RKO (cell line): ENCODE measurements at regions not wholly inside any gene's neighbourhood (a gene's known extent, or its start where the extent isn't known, plus 50 kb on each side); places are given as distances from the start of the nearest gene placed in this dataset.
"Not testable (repeated sequence)": the region's sequence is repeated elsewhere in the genome, so short reads cannot be mapped to it uniquely, and the experiment has no call there.

Experiments
- DNase-seq: peaks from one replicate; pipeline ENCODE4 v3.0.0-alpha.2; 2016; ENCODE audit warnings: low spot score

DNA sequence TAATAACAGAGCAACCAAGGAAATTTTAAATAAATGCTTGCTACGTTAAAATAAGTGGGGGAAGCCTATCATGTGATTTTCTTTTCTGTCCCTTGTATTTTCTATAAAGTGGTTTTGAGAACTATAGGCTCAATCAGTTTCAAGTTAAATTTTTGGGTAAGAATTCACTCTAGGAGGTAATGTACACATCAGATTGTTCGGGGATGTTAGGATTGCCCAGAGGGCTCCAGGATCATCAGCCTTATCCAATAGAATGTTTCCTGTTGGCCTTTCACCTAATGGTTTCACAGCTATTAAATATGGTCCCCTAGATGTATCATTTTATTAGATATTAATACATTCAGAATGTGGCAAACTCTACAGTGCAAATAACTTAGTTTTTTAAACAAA lies 438.4 kb upstream of the NPVF start:
- no peak for DNase-seq

DNA sequence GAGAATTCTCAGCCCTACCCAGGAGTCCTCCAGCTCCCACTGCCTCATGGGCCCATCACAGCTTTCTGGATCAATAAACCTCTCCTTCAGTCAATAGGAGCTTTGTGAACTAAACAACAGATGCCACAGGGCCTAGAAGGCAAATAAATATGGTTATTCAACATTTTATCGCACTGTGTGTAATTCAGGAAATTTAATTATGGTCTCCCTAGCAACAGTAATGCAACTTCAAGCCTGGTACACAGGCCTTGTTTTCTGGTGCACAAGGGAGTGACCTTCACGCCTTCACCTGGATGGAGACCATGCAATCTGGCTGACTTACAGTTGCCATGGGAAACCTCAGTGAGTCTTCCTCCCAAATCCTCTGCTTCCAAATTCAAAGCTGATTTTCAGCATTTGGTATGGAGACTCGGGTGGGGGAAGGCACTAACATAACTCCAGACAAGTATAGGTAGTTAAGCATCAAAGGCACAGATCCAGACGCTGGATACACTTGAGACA lies 441.0 kb upstream of the NPVF start:
- DNase-seq: no peak

DNA sequence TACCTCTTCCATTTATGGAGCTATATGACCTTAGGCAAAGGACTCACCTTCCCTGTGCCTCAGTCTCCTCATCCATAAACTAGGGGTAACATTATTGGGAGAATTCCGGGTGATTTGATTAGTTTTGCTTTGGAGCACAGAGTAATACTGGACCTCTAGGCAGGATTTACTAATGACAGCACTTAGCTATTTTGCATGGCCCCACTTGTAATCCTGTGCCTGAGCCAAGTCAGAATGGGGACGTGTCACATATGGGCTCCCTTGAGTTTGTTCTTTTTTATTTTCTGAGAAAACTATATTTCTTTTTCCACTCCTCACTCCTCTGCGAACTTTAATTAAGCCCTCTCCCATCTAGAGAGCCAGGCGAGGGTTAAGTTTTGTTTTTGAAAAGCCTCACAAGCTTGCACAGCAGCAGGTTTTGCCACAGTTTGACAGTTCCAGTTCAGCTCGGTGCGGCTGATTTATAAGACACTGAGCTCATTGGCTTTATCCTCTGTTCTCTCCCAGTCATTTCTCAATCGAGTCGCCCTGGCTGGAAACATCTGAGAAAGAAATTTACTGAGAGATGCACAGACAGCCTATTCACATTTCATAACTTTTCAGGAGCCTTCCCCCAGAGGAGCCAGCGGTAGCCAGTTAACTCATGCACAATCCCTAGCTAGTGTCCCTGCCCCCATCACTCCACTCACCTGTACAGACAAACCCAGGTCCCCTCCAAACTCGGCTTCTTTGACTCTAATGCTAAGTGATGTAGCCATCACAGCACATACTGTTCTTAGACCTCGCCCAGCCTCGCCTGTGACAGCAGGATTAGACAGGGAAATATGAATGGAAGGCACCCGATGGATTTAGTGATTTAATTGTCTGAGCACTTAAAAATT lies 441.9 kb upstream of the NPVF start:
- no peak for DNase-seq

DNA sequence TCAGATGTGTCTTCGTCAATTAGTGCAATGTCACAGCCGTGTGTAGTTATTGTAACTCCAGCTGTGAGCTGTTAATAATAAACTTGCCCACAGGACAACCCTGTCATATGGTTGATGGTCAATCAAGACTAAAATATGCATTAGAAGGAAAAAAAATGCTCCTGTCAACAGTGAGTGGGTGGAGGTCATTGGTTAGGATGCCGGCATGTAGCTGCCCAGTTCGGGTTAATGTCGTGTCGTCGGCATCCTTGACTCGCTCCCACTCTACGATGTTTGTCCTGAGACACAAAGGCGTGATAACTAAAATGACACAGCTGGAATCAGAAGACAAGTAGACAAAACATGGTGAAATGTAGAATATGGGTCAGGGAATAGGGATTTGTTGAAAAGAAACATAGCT lies 442.8 kb upstream of the NPVF start:
- DNase-seq: no peak

DNA sequence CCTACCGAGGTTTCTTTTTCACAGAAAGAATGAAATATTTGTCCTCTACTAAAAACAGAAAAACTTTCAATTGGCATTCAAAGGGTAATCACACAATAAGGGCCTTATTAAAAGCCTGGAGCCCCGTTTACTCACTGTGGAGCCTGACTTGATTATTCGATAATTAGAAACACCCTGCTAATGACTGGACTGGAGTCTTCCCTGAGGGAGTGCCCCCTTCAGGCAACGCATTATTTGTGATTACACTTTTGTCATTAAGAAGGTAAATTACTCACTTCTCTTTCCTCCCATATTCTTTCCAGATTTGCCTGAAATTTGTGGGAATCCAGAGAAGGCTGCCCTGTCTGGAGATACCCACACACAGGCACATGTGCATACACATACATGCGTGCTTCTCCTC lies 444.2 kb upstream of the NPVF start:
- DNase-seq: no peak

DNA sequence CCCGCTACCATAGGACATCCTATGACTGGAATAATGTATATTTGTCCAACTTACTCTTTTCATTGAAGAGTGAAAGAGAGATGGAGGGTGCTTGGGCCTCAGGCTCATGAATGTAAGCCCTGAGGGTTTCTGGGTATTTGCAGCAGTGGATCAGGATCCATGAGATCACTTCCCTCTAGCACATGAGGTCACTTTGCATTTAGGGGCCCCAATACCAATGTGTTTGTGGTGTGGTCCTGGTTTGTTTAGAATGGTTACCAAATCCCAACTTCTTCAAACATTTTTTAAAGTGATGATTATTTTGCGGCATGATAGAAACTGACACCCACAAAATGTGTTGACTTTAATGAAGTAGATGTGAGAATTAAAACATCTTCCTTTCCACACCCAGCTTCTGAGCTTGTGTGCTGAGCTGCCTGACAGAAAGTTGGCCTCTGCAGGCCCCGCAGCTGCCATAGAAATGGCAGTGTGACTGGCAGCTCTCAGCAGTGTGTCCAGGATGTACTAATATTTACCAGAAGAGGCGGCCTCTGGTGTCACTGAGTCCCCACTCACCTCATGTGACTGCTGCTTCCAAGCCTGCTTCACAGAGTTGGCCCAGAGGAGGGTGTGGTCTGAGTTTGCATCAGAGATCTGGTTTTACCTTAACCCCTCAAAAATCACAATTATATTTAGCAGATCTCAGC lies 447.6 kb upstream of the NPVF start:
- no peak for DNase-seq

DNA sequence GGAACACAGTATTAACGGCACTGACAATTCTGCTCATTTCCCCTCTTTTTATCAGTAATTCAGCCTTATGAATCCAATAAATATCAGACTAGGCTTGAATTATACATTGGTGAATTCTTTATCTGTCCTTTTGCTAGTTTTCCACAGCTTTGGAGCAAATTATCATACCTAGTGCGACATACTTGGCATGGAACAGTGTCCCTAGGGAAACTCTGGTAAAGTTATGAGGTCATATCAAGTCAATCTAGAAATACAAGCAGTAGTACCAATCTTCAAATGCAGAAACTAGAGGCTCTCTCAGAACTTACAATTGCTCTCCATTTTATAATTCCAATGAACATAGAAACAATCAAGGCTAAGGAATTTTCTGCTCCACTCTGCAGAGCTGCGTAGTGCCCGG lies 449.3 kb upstream of the NPVF start:
- DNase-seq: no peak

DNA sequence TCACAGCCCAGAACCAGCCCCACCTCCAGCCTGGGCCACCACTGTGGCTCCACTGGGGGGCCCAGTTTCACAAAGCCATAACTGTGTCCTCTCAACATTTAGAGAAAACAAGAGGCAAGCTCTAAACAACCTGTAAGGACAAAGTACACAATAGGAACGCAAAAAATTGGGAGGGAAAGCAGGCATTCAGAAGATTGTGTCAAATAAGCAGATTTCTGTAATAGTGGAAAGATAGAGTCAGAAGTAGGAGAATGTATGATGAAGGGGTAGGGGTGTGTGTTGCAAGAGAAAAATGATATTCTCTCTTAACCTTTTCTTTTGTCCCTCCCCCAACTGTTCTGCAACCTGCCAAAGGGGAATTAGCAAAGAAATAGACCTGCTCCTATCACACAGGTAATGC lies 449.9 kb upstream of the NPVF start:
- DNase-seq: no peak

DNA sequence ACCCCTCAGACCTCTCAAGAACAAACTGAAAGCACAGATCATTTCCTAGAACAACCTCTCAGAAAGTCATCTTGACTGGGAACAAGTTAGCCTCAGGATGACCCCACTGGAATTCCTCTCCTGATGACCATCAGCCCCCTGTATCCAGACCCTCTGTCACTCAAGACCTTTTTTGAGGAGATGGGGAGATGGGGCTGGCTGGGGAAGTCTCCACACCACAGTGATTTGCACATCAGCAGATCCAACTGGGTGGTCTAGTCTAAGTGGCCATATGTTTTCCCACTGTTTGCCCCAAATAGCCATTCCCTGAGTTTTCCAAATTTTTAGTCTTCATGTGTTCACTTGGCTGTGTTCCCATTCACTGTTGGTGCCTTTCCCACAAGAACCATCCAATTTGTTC lies 452.4 kb upstream of the NPVF start:
- no peak for DNase-seq

DNA sequence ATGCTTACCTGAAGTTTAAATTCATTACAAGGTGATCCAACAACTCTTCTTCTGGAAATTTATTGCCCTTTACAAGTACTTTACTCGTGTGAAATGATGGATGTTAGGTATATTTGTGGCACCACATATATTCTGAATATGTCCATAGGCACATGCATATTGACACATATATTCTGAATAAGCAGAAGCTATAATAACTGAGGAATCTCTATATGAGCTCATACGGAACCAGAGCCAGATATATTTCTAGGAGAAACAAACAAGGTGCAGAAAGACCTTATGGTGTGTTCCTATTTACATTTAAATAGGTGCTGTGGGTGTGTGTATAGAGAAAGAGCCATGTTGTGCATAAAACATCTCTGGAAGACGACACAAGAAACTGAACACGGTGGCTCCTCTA lies 456.1 kb upstream of the NPVF start:
- no peak for DNase-seq

DNA sequence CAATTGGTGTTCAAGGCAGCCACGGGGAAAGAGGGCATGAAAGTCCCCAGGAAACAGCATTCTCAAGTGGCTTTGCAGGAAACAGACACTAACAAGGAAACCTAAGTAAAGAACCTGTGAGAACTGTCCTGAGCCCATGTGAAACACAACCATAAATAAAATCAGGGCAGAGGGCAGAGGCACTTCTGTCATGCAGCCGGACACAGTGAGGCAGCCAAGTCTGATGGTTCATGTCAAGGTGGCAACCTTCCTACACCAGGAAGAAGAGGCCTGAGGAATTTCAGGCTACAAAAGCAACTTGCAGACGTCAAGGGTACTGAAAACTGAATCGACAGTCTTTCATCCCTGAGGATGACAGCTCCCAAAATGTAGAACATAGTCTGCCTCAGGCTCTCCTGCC lies 458.2 kb upstream of the NPVF start:
- DNase-seq: no peak

DNA sequence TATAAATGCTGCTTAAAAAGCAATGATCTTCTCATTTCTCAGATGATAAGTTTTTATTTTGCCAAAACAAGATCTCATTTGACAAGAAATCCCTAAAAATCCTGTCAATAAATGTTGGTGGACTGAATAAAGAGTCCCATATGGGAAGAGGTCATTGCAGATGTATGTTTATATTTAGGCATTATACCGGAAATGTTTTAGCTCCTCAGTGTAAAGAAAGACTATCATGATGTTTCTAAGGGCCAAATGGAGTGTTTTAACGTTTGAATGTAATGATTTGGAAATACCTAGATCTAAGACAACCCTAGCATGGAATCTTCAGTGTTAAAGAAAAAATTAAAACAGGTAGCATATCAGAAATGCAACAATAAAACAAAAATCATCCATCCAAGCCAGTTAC lies 457.8 kb upstream of the NFE2L3 start:
- no peak for DNase-seq

DNA sequence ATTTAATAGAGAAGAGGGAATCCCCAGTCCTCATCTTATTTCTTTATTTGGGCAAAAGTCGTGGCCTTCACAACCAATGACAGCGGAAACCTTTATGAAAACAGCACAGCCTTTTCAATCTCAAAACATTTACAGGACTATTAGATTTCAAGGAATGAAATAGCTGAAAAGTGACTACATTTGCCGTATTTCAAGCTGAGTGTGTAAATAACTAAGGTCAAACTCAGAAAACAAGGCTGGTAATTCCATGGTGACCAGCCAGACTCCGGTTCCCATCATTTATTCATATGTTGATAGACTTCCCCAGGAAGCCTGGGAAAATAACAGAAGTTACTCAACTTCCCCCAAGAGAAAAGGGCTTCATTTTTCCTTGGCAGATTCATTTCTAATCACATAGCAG lies 457.3 kb upstream of the NFE2L3 start:
- DNase-seq: no peak

DNA sequence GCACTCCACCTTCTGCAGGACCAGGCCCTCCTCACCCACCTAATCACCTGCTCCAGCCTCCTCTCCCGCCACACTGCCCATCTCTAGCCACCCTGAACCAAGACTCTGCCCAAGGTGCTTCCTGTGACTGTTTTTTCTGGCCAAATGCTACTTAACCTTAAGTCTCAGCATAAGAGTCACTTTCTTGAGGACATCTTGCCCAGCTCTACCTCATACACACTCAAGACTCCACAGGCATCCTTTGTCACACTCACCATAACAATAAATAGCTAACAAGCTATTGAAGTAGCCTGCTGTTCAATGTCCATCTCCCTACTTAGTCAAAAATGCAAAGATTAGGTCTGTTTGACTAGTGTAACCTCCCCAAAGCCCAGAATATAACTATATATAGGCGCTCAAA lies 455.4 kb upstream of the NFE2L3 start:
- no peak for DNase-seq

DNA sequence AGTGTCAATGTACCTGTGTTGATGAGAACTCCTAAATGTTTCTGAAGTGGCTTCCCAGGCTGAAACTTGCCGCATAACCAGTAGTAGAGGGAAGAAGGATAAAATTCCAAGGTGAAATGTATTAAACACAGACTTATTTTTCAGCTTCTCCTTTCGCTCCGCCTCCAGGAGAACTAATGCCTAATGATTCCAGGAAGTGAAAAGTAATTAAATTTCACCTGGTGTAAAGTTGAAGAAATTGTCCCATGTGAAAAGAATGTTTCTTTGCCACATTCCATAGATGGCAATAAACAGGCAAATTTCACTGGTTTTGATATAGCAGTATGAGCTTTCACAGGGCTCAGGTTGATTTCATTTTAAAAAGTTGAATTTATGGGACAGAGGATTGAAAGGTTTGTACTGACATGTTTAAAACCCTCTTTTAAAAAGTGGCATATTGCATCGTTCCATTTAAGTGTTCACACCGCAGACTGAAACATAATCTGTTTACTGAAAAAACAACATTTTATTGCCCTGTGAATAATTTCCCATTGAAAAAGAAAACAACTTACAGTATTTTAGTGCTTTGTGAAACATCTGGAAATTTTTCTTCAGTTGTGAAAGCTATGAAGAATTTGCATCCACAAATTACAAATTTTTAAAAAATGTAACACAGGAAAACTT lies 453.4 kb upstream of the NFE2L3 start:
- no peak for DNase-seq

DNA sequence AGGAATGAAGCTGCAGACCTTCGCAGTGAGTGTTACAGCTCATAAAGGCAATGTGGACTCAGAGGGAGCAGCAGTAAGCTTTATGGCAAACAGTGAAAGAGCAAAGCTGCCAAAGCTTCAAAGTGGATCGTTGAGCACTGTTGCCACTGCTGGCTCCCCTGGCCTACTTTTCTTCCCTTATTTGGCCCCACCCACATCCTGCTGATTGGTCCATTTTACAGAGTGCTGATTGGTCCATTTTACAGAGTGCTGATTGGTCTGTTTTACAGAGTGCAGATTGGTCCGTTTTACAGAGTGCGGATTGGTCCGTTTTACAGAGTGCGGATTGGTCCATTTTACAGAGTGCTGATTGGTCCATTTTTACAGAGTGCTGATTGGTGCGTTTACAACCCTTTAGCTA lies 451.9 kb upstream of the NFE2L3 start:
- not testable (repeated sequence) for DNase-seq

DNA sequence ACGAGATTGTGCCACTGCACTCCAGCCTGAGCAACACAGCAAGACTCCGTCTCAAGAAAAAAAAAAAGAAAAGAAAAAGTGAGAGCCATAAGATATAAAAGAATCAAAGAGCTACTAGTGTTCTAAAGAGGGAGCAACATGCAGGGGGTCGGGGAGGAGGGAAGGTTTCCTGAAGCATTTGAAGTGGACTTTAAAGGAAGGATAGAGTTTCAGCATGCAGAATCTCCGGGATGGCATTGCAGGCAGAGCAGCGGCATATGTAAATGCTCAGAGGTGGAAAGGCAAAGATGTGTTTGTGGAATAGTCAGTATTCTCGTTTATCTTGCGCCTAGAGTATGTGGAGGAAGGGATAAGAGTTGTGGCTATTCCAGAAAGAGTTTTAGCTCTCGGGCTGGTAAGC lies 447.6 kb upstream of the NFE2L3 start:
- no peak for DNase-seq

DNA sequence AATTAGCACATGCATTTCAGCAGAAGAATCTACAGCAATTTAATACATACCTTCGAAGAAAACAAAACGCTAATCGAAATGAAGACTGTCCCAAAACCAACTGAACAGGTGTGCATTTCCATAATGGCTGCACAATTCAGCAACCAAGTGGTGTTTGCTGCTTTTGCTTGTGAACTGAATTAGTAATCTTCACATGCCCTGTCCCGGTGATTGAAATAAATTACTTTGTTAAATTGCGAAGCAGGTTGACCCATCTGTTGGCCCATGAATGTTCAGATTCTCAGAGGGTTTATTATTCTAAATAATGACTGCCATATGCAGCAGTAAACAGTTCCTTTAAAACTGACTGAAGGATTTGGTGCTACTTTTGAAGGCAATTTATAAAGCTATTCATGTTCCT lies 445.2 kb upstream of the NFE2L3 start:
- no peak for DNase-seq

DNA sequence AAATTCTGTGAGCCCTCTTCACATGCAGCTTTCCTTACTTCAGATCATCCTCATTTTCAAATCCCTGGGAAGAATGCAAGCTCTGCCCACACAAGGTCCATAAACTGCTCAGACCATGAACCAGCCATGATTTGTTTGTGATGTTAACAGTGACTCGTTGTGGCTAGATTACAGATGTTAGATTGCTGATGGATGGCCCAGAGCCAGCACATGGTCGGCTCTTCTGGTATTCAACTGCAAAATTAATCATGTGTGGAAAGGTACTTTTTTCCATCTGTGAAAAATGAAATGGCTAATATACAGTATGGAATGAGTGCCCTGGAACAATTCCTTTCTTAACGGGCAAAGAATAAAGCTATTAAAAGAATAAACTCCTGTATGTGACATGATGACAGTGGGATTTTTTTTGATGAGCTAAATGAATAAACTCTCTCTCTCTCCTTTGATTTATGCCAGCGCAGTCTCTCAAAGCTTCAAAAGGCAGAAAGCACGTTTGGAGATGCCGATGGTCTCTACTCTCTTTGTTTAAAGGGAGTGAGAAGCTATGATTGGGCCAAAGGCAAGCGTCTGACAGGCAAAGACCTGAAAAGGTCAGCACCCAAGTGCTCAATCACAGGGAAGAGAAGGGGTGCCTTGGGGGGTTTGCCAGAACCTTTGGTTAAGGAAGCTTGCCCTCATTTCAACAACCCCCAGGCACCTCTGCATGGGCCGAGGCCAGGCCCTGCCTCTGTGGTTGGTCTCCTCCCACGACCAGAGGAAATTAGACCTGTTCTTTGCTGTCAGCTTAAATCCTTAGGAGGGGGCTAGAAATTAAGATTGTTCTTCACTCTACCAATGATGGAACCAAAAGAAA lies 444.0 kb upstream of the NFE2L3 start:
- no peak for DNase-seq

DNA sequence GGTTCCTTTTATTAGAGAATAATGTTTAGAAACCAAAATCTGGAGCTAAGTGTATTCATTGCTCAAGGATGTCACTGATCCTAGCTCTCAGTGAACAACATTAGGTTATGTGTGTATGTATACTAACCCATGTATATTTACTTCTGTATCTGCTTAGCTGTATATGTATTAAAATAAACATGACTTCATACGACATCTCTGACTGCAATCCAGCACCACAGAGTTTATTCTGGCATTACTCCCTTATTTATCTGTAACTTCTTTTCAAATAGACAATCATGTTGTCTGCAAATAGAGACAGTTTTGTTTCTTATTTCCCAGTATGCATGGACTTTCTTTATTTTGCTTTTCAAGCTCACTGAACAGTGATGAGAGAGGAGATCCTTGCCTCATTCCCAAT lies 441.0 kb upstream of the NFE2L3 start:
- DNase-seq: no peak

DNA sequence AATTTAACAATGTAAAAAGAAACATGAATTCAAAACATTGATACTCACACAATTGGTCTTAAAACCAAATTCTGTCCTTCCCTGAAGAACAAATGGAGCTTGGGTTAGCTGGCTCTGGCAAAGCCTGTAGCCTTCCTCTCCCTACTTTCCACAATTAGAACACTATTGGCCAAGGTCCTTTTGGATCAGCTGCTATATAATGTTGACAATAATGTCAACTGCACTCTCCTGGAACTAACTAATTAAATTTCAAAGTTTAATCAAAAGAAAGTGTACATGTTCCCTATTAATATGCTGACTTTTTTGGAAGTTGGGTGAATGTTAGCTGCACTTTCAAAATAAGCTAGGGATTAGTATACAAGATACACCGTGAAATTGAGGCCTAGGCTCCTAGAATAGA lies 440.1 kb upstream of the NFE2L3 start:
- no peak for DNase-seq

DNA sequence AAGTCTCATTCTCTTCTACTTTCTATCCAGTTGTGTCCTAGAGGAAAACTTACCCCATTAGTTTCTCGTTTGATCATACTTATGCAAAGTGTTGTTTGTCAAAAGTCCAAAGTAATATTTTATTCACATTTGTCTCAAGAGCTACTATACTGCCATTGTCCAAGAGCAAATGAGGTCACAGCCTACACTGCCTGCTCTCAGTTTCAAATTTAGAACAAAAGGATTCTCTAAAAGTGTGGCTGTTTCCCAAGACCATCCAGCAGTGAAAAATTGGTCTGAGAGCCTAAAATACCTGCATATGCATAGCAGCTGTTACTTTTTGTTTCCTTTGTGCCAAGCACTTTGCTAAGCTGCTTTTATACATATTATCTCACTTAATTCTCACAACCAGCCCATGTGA lies 439.5 kb upstream of the NFE2L3 start:
- DNase-seq: no peak
